T47D (cell line): ENCODE measurements at regions not wholly inside any gene's neighbourhood (a gene's known extent, or its start where the extent isn't known, plus 50 kb on each side); places are given as distances from the start of the nearest gene placed in this dataset.
A peak's percentile ranks its signal among the peaks of the same experiment; 100 is the strongest.

Experiments used
- DNase-seq, 2 experiments: peaks; one replicate each; pipeline versions ENCODE4 v3.0.0 to v3.0.0-alpha.2; 2011 to 2012; ENCODE audit warnings: low read depth in 1 of 2, low spot score in 1 of 2
- JUND ChIP-seq: IDR thresholded peaks from 2 replicates; pipeline ENCODE4 v1.6.1; 2012; ENCODE audit warnings: low read depth
- in situ Hi-C: cut with HindIII; loops from 2 replicates; pipeline ENCODE4 v1.10.0; 2016; ENCODE audit warnings: low sequenced_read_pairs, low pct_unique_long_range_greater_than_20kb

DNA sequence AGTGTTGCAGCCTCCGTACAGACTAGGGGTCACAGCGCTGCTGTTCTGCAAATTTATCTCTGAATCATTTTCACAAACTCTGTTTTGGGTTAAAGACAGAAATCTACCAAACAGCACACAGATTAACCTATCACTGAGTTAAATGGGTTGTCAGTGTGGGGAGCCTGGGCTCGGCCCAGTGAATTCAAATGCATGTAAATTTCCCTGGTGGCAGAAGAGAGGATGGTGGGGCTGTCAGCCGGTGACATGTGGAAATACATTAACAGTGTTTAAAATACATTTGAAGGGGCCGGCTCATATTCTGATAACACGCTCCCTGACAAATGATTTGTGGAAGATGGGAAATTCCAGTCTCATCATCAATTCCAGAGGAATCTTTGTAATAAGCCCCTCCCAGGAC is 309.6 kb upstream of the MKI67 start:
- in situ Hi-C loops: no loop called here
- no peak for TF ChIP-seq JUND
- DNase-seq: no peak

GRCh38 chr10:128437786-128438345 is 311.6 kb upstream of the MKI67 start:
- in situ Hi-C loops: no loop called here
- no peak for TF ChIP-seq JUND
- DNase-seq: no peak

GRCh38 chr10:128438417-128439063 is 312.3 kb upstream of the MKI67 start:
- in situ Hi-C loops: no loop called here
- TF ChIP-seq JUND: no peak
- DNase-seq: no peak

GRCh38 chr10:128440513-128441160 is 314.4 kb upstream of the MKI67 start:
- no peak for DNase-seq
- no peak for TF ChIP-seq JUND
- in situ Hi-C loops: no loop called here

DNA sequence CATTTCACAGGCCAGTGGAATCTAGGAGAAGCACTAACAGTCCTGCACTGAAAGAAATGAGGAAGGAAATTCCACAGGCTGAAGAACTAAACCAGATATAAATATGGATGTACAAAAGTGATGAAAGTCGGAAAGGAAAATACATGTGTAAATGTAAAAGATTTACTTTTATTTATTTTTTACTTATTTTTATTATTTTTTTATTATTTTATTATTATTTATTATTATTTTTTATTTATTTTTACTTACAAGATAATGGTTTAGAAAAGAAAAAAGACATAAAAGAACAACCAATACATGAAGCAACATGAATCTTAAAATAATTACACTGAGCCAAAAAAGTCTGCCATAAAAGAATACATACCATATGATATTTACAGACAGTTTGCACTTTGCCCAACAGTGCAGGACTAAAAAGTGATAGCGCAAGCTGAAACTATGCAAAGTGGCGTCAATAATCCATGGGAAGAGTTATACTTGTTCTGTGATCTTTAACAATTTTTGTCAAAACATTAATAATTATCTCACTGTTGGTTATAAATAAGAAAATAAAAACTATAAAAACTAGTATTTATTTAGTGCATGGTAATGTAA is 317.8 kb upstream of the MKI67 start:
- in situ Hi-C loops: no loop called here
- no peak for TF ChIP-seq JUND
- DNase-seq: no peak

DNA sequence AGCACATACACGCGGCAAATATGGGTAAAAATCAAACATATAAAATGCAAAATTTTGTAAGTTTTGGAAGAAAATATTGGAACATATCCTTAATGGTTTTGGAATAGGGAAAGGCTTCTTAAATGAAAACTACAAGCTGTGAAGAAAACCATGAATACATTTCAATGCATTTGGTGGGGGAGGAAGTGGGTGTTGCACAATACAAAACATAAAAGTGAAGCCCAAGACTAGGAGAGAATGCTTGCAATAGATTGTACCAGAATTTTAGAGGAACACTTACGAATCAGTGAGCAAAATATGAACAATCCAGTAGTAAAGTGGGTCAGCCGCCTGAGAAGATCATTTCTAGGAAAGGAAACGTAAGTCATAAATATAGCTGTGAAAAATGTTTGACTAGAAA is 322.6 kb upstream of the MKI67 start:
- no peak for DNase-seq
- in situ Hi-C loops: no loop called here
- TF ChIP-seq JUND: no peak

DNA sequence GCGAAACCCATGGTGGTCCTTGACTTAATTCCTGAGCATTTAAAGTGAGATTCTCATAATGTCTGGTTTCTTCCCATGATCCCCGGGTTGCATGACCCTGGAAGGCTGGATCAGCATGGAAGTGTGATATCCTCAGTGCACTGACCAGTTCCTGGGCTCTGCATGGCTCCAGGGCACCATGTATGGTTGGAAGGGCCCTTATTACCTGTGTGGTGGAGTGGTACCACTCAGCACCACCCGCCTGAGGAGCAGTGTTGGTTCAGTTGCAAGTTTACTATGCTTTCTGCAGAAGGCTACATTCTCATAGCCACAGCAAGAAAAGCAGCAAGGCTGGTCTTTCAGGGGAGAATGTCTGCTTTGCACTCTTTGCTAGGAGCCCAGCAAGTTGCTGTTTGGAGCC is 325.7 kb upstream of the MKI67 start:
- in situ Hi-C loops: no loop called here
- TF ChIP-seq JUND: no peak
- no peak for DNase-seq

- no peak for TF ChIP-seq JUND
- DNase-seq: no peak
- in situ Hi-C loops: no loop called here
These were observed 330.0 kb upstream of the MKI67 start for GRCh38 chr10:128456271-128456670.

- TF ChIP-seq JUND: no peak
These were observed 330.9 kb upstream of the MKI67 start for GRCh38 chr10:128457136-128457535.

GRCh38 chr10:128461991-128462390 is 335.8 kb upstream of the MKI67 start:
- DNase-seq: no peak
- TF ChIP-seq JUND: no peak
- in situ Hi-C loops: no loop called here

More at GRCh38 chr10:128457136-128457535, 330.9 kb upstream of the MKI67 start:
- in situ Hi-C loops: no loop called here
- DNase-seq: no peak

- TF ChIP-seq JUND: no peak
- DNase-seq: no peak
- in situ Hi-C loops: no loop called here
These were observed 336.6 kb upstream of the MKI67 start for GRCh38 chr10:128462844-128463243.

DNA sequence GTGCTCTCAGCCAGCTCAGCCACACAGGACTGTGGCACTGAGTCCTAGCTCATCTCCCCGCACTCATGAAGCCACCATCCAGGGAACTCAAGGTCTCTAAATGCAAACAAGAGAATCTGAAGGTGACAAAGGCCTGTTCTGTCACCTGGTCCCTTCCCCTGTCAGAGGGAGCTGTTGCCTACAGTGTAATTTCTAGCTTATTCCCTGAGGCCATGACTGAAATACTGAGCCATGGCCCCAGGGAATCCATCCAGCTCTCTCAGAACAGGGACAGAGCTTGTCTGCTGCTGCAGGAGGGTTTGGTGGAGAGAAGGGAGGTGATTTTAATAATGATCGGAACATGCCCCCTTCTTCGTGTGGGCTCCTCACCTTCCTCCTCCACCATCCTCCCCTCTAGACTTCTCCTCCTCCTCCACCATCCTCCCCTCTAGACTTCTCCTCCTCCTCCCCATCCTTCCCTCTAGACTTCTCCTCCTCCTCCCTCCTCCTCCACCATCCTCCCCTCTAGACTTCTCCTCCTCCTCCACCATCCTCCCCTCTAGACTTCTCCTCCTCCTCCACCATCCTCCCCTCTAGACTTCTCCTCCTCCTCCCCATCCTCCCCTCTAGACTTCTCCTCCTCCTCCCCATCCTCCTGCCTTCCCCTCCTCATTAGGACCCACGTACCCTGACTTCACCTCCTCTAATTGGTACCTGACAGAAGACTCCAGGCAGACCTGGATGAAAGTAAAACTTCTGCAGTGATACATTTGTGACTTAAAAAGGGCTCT is 338.0 kb upstream of the MKI67 start:
- in situ Hi-C loops: no loop called here
- peak in 1 of 2 experiments; percentile 60 for DNase-seq

More for the DNA sequence above, 338.0 kb upstream of the MKI67 start:
- TF ChIP-seq JUND: no peak
